Adrenal gland (tissue), 5 donors: ENCODE measurements at regions not wholly inside any gene's neighbourhood (a gene's known extent, or its start where the extent isn't known, plus 50 kb on each side); places are given as distances from the start of the nearest gene placed in this dataset.

ENCODE experiments used
- CTCF ChIP-seq, 6 experiments: fragments of 450-650 bp in 4 of 6; fragments of 200-600 bp in 2 of 6; sonication (generic) in 1 of 6; IDR thresholded peaks; 1 replicate in 5 of 6; 2 replicates in 1 of 6; pipeline versions ENCODE4 v1.5.1 to v1.8.0; 2016 to 2021; ENCODE audit warnings: antibody characterized with exemption in 6 of 6, mild to moderate bottlenecking in 2 of 6, moderate library complexity in 1 of 6
- POLR2A ChIP-seq, 2 donors: fragments of 450-650 bp; IDR thresholded peaks; one replicate each; pipeline ENCODE4 v1.6.1; 2017; ENCODE audit warnings: antibody characterized with exemption in 2 of 2, mild to moderate bottlenecking in 2 of 2, moderate library complexity in 1 of 2
- donor health status: DM: no; HTN: no; CAD: no.

- no peak for TF ChIP-seq CTCF (IDR thresholded peaks at IDR 0.05)
- TF ChIP-seq POLR2A (IDR thresholded peaks at IDR 0.05), result no peak
Measured at GRCh38 chr6:105775095-105775494, 311.0 kb upstream of the PRDM1 start.
